Kidney epithelial cell (primary cell): ENCODE measurements at regions not wholly inside any gene's neighbourhood (a gene's known extent, or its start where the extent isn't known, plus 50 kb on each side); places are given as distances from the start of the nearest gene placed in this dataset.

Experiments
- DNase-seq: peaks from one replicate; pipeline ENCODE4 v3.0.0-alpha.2; 2010; ENCODE audit warnings: low read depth
- H3K27me3 ChIP-seq: 2 replicates; pipeline ENCODE4 v1.6.0; 2011; ENCODE audit warnings: low read length; ENCODE audit not compliant: control insufficient read depth, insufficient read depth
- H3K36me3 ChIP-seq: 2 replicates; pipeline ENCODE4 v1.5.1; 2011; ENCODE audit warnings: low read length; ENCODE audit not compliant: control insufficient read depth, insufficient read depth
- H3K4me3 ChIP-seq: 2 replicates; pipeline ENCODE4 v1.5.1; 2011; ENCODE audit warnings: low read depth, mild to moderate bottlenecking, control low read depth, low read length
- TF ChIP-seq, protein P1 (sequence below): IDR thresholded peaks from 2 replicates; pipeline ENCODE4 v1.5.1; 2011; ENCODE audit warnings: mild to moderate bottlenecking, moderate library complexity, low read length, control low read depth, inconsistent platforms; ENCODE audit not compliant: insufficient read depth, poor library complexity, severe bottlenecking

DNA sequence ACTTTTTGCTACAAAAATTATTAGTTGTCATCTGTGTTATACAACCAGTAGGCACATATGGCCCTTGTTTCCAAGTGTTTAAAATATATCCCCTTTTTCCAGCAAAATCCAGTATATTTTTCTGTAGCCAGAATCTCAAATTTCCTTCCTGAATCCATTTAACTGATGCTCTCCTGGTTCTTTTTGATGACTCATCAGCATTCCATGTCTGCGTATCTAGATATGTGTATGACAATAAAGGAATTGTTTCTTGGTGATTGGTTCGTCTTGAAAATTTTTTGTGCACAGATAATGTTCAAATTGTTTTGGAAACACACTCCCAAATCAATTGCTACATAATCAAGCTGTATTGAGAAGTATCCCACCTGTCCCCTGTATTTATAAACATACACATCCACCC is 98.3 kb downstream of the ITM2A start:
- DNase-seq: no peak
- H3K27me3 ChIP-seq: no peaks in the 10 kb centered on the region
- TF ChIP-seq, protein P1, sequence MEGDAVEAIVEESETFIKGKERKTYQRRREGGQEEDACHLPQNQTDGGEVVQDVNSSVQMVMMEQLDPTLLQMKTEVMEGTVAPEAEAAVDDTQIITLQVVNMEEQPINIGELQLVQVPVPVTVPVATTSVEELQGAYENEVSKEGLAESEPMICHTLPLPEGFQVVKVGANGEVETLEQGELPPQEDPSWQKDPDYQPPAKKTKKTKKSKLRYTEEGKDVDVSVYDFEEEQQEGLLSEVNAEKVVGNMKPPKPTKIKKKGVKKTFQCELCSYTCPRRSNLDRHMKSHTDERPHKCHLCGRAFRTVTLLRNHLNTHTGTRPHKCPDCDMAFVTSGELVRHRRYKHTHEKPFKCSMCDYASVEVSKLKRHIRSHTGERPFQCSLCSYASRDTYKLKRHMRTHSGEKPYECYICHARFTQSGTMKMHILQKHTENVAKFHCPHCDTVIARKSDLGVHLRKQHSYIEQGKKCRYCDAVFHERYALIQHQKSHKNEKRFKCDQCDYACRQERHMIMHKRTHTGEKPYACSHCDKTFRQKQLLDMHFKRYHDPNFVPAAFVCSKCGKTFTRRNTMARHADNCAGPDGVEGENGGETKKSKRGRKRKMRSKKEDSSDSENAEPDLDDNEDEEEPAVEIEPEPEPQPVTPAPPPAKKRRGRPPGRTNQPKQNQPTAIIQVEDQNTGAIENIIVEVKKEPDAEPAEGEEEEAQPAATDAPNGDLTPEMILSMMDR: no peak
- H3K36me3 ChIP-seq: no peaks in the 10 kb centered on the region
- no peak overlapping the region for H3K4me3 ChIP-seq

DNA sequence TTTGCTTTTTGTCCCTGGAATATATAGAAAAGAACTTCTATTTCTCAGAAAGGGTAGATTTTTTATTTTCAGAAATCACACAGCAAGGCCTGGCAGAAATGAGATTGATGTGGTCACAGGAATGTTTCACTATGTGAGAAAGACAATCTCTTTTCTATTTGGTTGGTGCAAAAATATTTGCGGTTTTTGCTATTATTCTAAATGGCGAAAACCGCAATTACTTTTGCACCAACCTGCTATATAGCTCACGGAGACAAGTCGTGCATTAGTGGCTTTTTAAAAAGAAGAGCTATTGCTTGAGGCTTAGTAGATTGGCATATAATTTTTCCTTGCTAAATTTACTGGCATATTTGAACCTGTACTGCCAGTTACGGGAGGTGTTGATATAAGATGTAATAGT is 100.4 kb downstream of the ITM2A start:
- no peaks in the 10 kb centered on the region for H3K36me3 ChIP-seq
- DNase-seq: no peak
- no peaks in the 10 kb centered on the region for H3K27me3 ChIP-seq
- TF ChIP-seq, protein P1: no peak
- H3K4me3 ChIP-seq: no peak overlapping the region

DNA sequence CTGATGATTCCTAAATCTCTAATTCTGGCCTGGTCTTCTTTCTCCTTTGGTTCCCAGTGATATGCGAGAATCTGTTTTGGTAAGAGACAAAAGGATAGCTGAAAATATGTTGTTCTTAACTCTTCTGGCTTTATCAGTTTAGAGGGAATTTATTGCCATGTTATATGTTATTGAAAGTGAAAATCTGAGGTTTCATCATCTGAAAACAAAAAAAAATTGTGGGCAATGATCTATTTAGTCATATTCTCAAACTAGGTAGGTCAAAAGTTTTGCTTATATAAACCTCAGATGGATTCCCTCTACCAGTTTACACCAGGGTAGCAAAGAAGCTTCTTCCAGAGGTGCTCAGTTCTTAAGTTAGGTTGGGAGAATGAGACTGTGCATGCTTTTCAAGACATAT is 103.6 kb downstream of the ITM2A start:
- no peak for DNase-seq
- Histone ChIP-seq H3K27me3 (no peaks in the 10 kb centered on the region), H3K4me3 (no peak overlapping the region), H3K36me3 (no peaks in the 10 kb centered on the region)
- TF ChIP-seq, protein P1: no peak

DNA sequence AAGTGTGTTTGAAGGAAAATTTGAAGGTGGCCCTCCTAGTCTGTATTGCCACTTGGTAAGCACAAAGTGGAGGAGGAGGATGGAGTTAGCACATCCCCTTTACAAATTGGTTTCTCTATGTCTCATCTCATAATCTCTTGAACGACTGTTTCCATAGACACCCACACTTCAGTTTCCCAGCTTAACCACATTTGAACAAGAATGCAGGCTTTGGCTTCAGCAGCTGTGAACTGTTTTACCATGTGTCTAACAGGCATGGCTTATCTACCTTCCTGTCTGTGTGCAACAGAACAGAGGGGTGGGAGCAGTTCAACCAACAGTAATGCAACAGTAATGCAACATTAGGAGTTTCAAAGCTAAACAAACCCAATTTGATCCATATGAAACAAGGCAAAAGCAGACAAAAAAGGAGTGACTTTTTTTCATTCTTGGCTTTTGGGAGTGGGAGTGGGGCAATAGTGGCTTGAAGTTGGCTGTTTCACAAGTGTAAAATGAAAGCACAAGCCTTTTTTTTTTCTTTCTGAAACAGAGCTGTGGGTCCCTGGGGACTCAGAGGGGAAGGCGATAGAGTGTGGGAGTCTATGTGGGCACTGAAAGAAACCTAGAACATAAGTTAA is 108.0 kb downstream of the ITM2A start:
- DNase-seq: no peak
- TF ChIP-seq, protein P1: no peak
- Histone ChIP-seq H3K36me3 (no peaks in the 10 kb centered on the region), H3K4me3 (no peak overlapping the region), H3K27me3 (no peaks in the 10 kb centered on the region)

DNA sequence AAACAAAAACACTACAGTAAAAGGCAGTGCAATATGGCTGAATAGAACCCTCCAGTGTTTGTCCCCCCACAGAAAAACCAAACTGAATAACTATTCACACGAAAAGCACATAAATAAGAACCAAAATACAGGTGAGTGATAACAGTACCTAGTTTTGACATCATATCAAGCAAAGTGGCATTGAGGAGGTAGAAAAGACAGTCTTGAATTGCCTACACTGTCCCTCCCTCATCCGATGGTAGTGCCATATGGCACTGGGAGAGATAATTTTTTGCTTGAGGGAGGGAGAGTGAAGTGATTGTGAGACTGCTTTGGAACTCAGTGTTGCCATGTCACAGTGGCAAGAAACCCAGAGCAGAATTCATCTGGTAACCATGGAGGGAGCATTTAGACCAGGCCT is 99.2 kb downstream of the GPR174 start:
- TF ChIP-seq, protein P1: no peak
- Histone ChIP-seq H3K27me3 (no peaks in the 10 kb centered on the region), H3K36me3 (no peaks in the 10 kb centered on the region), H3K4me3 (no peak overlapping the region)
- DNase-seq: no peak

DNA sequence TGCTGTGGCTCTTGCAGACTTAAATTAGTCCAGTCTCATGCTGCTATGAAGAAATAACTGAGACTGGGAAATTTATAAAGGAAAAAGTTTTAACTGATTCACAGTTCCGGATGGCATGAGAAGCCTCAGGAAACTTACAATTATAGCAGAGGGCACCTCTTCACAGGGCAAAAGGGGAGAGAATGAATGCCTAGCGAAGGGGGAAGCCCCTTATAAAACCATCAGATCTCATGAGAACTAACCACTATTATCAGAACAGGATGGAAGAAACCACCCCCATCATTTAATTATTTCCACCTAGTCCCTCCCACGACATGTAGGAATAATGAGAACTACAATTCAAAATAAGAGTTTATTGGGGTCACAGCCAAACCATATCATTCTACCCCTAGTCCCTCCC is 91.4 kb downstream of the GPR174 start:
- Histone ChIP-seq H3K4me3 (no peak overlapping the region), H3K36me3 (no peaks in the 10 kb centered on the region), H3K27me3 (no peaks in the 10 kb centered on the region)
- no peak for DNase-seq
- TF ChIP-seq, protein P1: no peak
